HL-60 (cell line): ENCODE measurements at regions not wholly inside any gene's neighbourhood (a gene's known extent, or its start where the extent isn't known, plus 50 kb on each side); places are given as distances from the start of the nearest gene placed in this dataset. TPM values are rescaled to one million over a fixed set of nuclear protein-coding genes. Genes with fewer than 3 reads are reported as not detected.
A peak's percentile ranks its signal among the peaks of the same experiment; 100 is the strongest.

Experiments used
- DNase-seq, 2 experiments: peaks; one replicate each; pipeline ENCODE4 v3.0.0-alpha.2; 2010 to 2020; ENCODE audit warnings: low read depth in 1 of 2, low spot score in 1 of 2
- H3K27ac ChIP-seq: fragments of 250-450 bp; sonication (Bioruptor Pico); replicated peaks from 2 replicates; pipeline ENCODE4 v1.5.1; 2020; ENCODE audit warnings: mild to moderate bottlenecking, moderate library complexity
- H3K27me3 ChIP-seq: fragments of 250-450 bp; sonication (Bioruptor Pico); 2 replicates; pipeline ENCODE4 v1.5.1; 2021; ENCODE audit warnings: mild to moderate bottlenecking, moderate library complexity; ENCODE audit not compliant: insufficient read depth, poor library complexity, severe bottlenecking
- H3K4me3 ChIP-seq: replicated peaks from 2 replicates; pipeline ENCODE4 v1.5.1; 2011; ENCODE audit warnings: mild to moderate bottlenecking, control low read depth, low read length; ENCODE audit not compliant: insufficient read depth
- SPI1 ChIP-seq: IDR thresholded peaks from 2 replicates; pipeline ENCODE4 v1.6.1; 2012; ENCODE audit warnings: low read depth, mild to moderate bottlenecking, borderline replicate concordance
- microRNA-seq: library from miRNA; unstranded; fragments of <30 nt; microRNA quantifications from one replicate; pipeline ENCODE4, GENCODE V29; 2018
- TF ChIP-seq, protein P1 (sequence below): IDR thresholded peaks from one replicate; pipeline ENCODE4 v1.5.1; 2011; ENCODE audit warnings: low read length, control low read depth, inconsistent platforms; ENCODE audit not compliant: insufficient read depth
- TF ChIP-seq, protein P2 (sequence below): IDR thresholded peaks from 2 replicates; pipeline ENCODE4 v1.6.1; 2012; ENCODE audit warnings: low read depth; ENCODE audit not compliant: insufficient replicate concordance

DNA sequence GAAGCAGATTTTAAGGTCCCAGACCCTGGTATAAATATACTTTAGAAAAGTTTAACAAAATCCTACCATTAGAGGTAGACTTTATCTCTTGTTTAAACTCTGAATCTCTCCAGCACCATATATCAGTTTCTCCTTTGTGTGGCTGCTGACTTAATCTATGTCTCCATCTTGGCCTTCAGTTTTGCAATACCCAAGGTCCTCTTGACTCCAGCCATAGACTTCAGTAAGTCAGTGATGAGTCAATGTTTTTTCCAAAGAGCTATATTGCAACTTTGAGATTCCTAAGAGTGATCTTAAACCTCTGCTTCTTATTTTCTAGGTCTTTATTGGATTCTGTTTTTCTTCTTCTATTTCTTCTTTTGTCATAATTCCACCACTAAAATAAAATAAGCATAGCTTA lies 50.8 kb upstream of the ADGRL3 start:
- TF ChIP-seq SPI1 = no peak
- TF ChIP-seq, protein P1, sequence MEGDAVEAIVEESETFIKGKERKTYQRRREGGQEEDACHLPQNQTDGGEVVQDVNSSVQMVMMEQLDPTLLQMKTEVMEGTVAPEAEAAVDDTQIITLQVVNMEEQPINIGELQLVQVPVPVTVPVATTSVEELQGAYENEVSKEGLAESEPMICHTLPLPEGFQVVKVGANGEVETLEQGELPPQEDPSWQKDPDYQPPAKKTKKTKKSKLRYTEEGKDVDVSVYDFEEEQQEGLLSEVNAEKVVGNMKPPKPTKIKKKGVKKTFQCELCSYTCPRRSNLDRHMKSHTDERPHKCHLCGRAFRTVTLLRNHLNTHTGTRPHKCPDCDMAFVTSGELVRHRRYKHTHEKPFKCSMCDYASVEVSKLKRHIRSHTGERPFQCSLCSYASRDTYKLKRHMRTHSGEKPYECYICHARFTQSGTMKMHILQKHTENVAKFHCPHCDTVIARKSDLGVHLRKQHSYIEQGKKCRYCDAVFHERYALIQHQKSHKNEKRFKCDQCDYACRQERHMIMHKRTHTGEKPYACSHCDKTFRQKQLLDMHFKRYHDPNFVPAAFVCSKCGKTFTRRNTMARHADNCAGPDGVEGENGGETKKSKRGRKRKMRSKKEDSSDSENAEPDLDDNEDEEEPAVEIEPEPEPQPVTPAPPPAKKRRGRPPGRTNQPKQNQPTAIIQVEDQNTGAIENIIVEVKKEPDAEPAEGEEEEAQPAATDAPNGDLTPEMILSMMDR = no peak
- TF ChIP-seq, protein P2, sequence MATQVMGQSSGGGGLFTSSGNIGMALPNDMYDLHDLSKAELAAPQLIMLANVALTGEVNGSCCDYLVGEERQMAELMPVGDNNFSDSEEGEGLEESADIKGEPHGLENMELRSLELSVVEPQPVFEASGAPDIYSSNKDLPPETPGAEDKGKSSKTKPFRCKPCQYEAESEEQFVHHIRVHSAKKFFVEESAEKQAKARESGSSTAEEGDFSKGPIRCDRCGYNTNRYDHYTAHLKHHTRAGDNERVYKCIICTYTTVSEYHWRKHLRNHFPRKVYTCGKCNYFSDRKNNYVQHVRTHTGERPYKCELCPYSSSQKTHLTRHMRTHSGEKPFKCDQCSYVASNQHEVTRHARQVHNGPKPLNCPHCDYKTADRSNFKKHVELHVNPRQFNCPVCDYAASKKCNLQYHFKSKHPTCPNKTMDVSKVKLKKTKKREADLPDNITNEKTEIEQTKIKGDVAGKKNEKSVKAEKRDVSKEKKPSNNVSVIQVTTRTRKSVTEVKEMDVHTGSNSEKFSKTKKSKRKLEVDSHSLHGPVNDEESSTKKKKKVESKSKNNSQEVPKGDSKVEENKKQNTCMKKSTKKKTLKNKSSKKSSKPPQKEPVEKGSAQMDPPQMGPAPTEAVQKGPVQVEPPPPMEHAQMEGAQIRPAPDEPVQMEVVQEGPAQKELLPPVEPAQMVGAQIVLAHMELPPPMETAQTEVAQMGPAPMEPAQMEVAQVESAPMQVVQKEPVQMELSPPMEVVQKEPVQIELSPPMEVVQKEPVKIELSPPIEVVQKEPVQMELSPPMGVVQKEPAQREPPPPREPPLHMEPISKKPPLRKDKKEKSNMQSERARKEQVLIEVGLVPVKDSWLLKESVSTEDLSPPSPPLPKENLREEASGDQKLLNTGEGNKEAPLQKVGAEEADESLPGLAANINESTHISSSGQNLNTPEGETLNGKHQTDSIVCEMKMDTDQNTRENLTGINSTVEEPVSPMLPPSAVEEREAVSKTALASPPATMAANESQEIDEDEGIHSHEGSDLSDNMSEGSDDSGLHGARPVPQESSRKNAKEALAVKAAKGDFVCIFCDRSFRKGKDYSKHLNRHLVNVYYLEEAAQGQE = no peak
- Histone ChIP-seq H3K27ac (no peak overlapping the region), H3K27me3 (no peaks in the 10 kb centered on the region), H3K4me3 (no peak overlapping the region)
- DNase-seq = peak; percentile 17 to 26

Small RNAs in the stretch of these regions (microRNA-seq; reads per million reads assigned to microRNA genes)
- gene MIR548AG1 = not detected
